ENCODE measurements at regions not wholly inside any gene's neighbourhood (a gene's known extent, or its start where the extent isn't known, plus 50 kb on each side); places are given as distances from the start of the nearest gene placed in this dataset.

DNA sequence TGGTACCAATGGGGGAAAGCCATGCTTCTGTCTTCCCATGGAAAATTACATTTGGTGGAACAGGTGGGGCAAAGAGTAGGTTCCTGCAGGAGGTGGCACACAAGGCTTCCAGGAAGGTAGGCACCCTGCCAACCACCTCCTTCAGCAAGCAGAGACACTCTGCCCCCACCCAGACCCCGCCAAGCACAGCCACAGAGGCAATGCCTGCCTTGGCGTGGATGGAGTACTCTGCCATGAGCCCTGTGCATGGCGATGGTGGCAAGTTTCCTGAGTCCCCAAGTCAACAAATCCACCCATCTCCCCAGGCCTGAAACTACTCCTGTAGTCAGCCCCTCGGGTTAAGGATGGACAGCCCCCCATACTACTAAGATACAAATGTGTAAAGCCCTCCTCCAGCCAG is 119.2 kb upstream of the GNAO1 start:
- Histone ChIP-seq H3K27ac (no peak overlapping the region), H3K27me3 (no peaks in the 10 kb centered on the region), H3K9me3 (no peaks in the 10 kb centered on the region), H3K36me3 (no peaks in the 10 kb centered on the region), H3K4me1 (no peaks in the 10 kb centered on the region), H3K4me3 (no peak overlapping the region)
- no peak for DNase-seq
- TF ChIP-seq, protein P1, sequence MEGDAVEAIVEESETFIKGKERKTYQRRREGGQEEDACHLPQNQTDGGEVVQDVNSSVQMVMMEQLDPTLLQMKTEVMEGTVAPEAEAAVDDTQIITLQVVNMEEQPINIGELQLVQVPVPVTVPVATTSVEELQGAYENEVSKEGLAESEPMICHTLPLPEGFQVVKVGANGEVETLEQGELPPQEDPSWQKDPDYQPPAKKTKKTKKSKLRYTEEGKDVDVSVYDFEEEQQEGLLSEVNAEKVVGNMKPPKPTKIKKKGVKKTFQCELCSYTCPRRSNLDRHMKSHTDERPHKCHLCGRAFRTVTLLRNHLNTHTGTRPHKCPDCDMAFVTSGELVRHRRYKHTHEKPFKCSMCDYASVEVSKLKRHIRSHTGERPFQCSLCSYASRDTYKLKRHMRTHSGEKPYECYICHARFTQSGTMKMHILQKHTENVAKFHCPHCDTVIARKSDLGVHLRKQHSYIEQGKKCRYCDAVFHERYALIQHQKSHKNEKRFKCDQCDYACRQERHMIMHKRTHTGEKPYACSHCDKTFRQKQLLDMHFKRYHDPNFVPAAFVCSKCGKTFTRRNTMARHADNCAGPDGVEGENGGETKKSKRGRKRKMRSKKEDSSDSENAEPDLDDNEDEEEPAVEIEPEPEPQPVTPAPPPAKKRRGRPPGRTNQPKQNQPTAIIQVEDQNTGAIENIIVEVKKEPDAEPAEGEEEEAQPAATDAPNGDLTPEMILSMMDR (IDR thresholded peaks at IDR 0.05): no peak

GRCh38 chr16:56068816-56069215 is 122.5 kb upstream of the GNAO1 start:
- Histone ChIP-seq H3K27me3 (no peaks in the 10 kb centered on the region), H3K4me1 (no peaks in the 10 kb centered on the region), H3K4me3 (no peak overlapping the region), H3K36me3 (no peaks in the 10 kb centered on the region), H3K9me3 (no peaks in the 10 kb centered on the region), H3K27ac (no peak overlapping the region)
- no peak for DNase-seq
- TF ChIP-seq, protein P1 (IDR thresholded peaks at IDR 0.05): no peak
- TF ChIP-seq POLR2A (IDR thresholded peaks at IDR 0.05): no peak

- DNase-seq: no peak
- Histone ChIP-seq H3K27me3 (no peaks in the 10 kb centered on the region), H3K4me1 (no peaks in the 10 kb centered on the region), H3K4me3 (no peak overlapping the region), H3K36me3 (no peaks in the 10 kb centered on the region), H3K27ac (no peak overlapping the region), H3K9me3 (no peaks in the 10 kb centered on the region)
- TF ChIP-seq POLR2A (IDR thresholded peaks at IDR 0.05): no peak
- TF ChIP-seq, protein P1 (IDR thresholded peaks at IDR 0.05): no peak
These were observed 123.0 kb upstream of the GNAO1 start for GRCh38 chr16:56068314-56068713.

- no peaks in the 10 kb centered on the region for H3K9me3 ChIP-seq
These were observed 123.9 kb upstream of the GNAO1 start for GRCh38 chr16:56067406-56067805.

GRCh38 chr16:56066617-56067016 is 124.7 kb upstream of the GNAO1 start:
- TF ChIP-seq, protein P1 (IDR thresholded peaks at IDR 0.05): no peak
- TF ChIP-seq POLR2A (IDR thresholded peaks at IDR 0.05): no peak
- DNase-seq: no peak
- Histone ChIP-seq H3K27me3 (no peaks in the 10 kb centered on the region), H3K36me3 (no peaks in the 10 kb centered on the region), H3K4me1 (no peaks in the 10 kb centered on the region), H3K4me3 (no peak overlapping the region), H3K27ac (no peak overlapping the region), H3K9me3 (no peaks in the 10 kb centered on the region)

More at GRCh38 chr16:56067406-56067805, 123.9 kb upstream of the GNAO1 start:
- Histone ChIP-seq H3K4me1 (no peaks in the 10 kb centered on the region), H3K27me3 (no peaks in the 10 kb centered on the region), H3K27ac (no peak overlapping the region), H3K4me3 (no peak overlapping the region), H3K36me3 (no peaks in the 10 kb centered on the region)
- DNase-seq: no peak
- no peak for TF ChIP-seq POLR2A (IDR thresholded peaks at IDR 0.05)
- TF ChIP-seq, protein P1 (IDR thresholded peaks at IDR 0.05): no peak

- TF ChIP-seq, protein P1 (IDR thresholded peaks at IDR 0.05): no peak
- TF ChIP-seq POLR2A (IDR thresholded peaks at IDR 0.05): no peak
- Histone ChIP-seq H3K9me3 (no peaks in the 10 kb centered on the region), H3K36me3 (no peaks in the 10 kb centered on the region), H3K4me1 (no peaks in the 10 kb centered on the region), H3K27me3 (no peaks in the 10 kb centered on the region), H3K4me3 (no peak overlapping the region), H3K27ac (no peak overlapping the region)
- no peak for DNase-seq
These were observed 128.2 kb upstream of the GNAO1 start for GRCh38 chr16:56063111-56063510.
